ENCODE measurements at regions not wholly inside any gene's neighbourhood (a gene's known extent, or its start where the extent isn't known, plus 50 kb on each side); places are given as distances from the start of the nearest gene placed in this dataset.

DNA sequence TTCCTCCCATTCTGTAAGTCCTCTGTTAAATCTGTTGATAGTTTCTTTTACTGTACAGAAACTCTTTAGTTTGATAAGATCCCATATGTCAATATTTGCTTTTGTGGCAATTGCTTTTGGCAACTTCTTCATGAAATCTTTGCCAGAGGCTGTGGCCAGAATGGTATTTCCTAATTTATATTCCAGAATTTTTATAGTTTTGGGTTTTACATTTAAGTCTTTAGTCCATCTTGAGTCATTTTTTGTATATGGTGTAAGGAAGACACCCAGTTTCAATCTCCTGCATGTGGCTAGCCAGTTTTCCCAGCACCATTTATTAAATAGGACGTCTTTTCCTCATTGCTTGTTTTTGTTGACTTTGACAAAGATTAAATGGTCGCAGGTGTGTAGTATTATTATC is 372.4 kb upstream of the CADM2 start:
- DNase-seq, result no peak
- Histone ChIP-seq H3K36me3 (no peaks in the 10 kb centered on the region), H3K4me1 (no peaks in the 10 kb centered on the region), H3K4me3 (no peak overlapping the region), H3K27ac (no peak overlapping the region), H3K9me3 (peaks cover 0 to 14% (median 0%) of the 10 kb centered on the region in 12 donors), H3K27me3 (no peaks in the 10 kb centered on the region)
- intact Hi-C loops (cut with DNase I), result no loop called here
- ATAC-seq, result no peak
- TF ChIP-seq, protein P1, sequence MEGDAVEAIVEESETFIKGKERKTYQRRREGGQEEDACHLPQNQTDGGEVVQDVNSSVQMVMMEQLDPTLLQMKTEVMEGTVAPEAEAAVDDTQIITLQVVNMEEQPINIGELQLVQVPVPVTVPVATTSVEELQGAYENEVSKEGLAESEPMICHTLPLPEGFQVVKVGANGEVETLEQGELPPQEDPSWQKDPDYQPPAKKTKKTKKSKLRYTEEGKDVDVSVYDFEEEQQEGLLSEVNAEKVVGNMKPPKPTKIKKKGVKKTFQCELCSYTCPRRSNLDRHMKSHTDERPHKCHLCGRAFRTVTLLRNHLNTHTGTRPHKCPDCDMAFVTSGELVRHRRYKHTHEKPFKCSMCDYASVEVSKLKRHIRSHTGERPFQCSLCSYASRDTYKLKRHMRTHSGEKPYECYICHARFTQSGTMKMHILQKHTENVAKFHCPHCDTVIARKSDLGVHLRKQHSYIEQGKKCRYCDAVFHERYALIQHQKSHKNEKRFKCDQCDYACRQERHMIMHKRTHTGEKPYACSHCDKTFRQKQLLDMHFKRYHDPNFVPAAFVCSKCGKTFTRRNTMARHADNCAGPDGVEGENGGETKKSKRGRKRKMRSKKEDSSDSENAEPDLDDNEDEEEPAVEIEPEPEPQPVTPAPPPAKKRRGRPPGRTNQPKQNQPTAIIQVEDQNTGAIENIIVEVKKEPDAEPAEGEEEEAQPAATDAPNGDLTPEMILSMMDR (IDR thresholded peaks at IDR 0.05), result no peak
- no peak for TF ChIP-seq POLR2A (IDR thresholded peaks at IDR 0.05)
- 54 to 72% (median 61%) methylated on average over 2 of the region's 2 CpGs for WGBS, 4 donors

DNA sequence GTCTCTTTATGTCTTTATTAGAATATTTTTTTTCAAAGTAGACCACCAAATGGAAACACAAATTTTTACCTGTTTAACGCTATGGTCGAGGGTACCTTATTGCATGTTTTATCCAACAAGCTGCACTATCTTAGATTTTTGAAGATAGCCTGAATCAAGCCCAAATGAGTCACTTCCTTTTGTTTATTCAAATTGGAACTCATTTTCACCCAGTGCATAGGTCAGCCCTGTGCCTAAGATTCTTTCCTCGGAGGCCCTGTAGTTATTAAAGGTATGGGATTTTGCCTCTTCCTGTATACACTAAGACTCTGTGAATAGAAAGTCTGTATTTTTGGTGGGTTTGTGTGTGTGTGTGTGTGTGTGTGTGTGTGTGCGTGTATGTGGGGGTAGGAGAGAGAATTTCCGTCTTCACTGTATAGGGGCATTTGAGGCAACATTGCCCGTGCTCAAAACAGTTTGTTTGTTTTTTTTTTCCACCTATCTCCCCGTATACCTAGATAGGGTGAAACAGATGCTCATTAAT is 358.0 kb upstream of the CADM2 start:
- no peaks in the 10 kb centered on the region for H3K4me1 ChIP-seq
- H3K9me3 ChIP-seq, result peaks cover 0 to 3% (median 0%) of the 10 kb centered on the region in 12 donors
- no peak for DNase-seq
- TF ChIP-seq POLR2A (IDR thresholded peaks at IDR 0.05), result no peak
- TF ChIP-seq, protein P1 (IDR thresholded peaks at IDR 0.05), result no peak
- 62 to 73% (median 69%) methylated on average over 7 of the region's 7 CpGs for WGBS, 4 donors
- no peaks in the 10 kb centered on the region for H3K36me3 ChIP-seq
- no peaks in the 10 kb centered on the region for H3K27me3 ChIP-seq
- no peak overlapping the region for H3K4me3 ChIP-seq
- no peak for ATAC-seq
- intact Hi-C loops (cut with DNase I), result no loop called here
- no peak overlapping the region for H3K27ac ChIP-seq

DNA sequence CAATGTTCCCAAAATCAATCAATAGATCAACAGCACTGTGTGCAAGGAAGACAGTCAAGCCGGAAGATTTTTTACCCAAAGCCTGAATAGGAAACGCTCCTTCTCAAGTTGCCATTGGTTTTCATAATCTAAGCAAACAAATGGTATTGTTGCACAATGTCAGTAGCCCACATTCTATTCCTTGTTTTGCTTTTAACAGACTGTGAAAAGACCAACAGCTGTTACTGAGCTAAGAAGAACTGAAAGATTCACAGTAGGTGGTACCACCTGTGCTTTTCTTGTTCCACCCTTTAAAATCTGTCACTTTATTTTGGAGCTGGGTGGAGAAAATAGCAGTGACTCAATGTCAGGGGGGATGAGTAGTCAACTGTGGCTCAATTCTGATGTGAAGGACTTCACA is 357.5 kb upstream of the CADM2 start:
- DNase-seq (no peak), ATAC-seq (no peak)
- 50 to 69% (median 63%) methylated on average over 2 of the region's 2 CpGs for WGBS, 4 donors
- Histone ChIP-seq H3K4me3 (no peak overlapping the region), H3K27ac (no peak overlapping the region), H3K9me3 (peaks cover 0 to 3% (median 0%) of the 10 kb centered on the region in 12 donors), H3K4me1 (no peaks in the 10 kb centered on the region), H3K27me3 (no peaks in the 10 kb centered on the region), H3K36me3 (no peaks in the 10 kb centered on the region)
- intact Hi-C loops (cut with DNase I), result no loop called here
- TF ChIP-seq POLR2A (IDR thresholded peaks at IDR 0.05), result no peak
- TF ChIP-seq, protein P1 (IDR thresholded peaks at IDR 0.05), result no peak

DNA sequence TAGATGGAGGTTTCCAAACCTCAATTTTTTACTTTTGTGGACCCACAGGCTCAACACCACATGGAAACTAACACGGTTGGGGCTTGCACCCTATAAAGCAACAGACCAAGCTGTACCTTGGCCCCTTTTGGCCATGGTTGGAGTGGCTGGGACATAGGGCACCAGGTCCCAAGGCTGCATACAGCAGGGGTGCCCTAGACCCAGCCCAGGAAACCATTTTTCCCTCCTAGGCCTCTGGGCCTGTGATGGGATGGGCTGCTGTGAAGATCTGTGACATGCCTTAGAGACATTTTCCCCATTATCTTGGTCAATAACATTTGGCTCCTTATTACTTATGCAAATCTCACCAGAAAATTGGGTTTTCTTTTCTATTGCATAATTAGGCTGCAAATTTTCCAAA is 337.0 kb upstream of the CADM2 start:
- Histone ChIP-seq H3K4me3 (no peak overlapping the region), H3K27me3 (no peaks in the 10 kb centered on the region), H3K36me3 (no peaks in the 10 kb centered on the region), H3K27ac (no peak overlapping the region), H3K4me1 (no peaks in the 10 kb centered on the region), H3K9me3 (peaks cover 0 to 14% (median 0%) of the 10 kb centered on the region in 12 donors)
- ATAC-seq (no peak), DNase-seq (no peak)
- 57 to 82% (median 63%) methylated on average over 1 of the region's 1 CpG for WGBS, 4 donors
- TF ChIP-seq, protein P1 (IDR thresholded peaks at IDR 0.05), result no peak
- no peak for TF ChIP-seq POLR2A (IDR thresholded peaks at IDR 0.05)
- intact Hi-C loops (cut with DNase I), result no loop called here
